ENCODE measurements at regions not wholly inside any gene's neighbourhood (a gene's known extent, or its start where the extent isn't known, plus 50 kb on each side); places are given as distances from the start of the nearest gene placed in this dataset.

GRCh38 chr2:157174321-157174720, 83.2 kb upstream of the GALNT5 start:
- DNase-seq (ENCODE audit: low read depth in 4 of 4, low spot score in 3 of 4), result no peak

- DNase-seq (ENCODE audit: low read depth in 4 of 4, low spot score in 3 of 4), result no peak
Observed at GRCh38 chr2:157176602-157177001, 80.9 kb upstream of the GALNT5 start.

GRCh38 chr2:157178874-157179273, 78.6 kb upstream of the GALNT5 start:
- no peak for DNase-seq (ENCODE audit: low read depth in 4 of 4, low spot score in 3 of 4)

- no peak for DNase-seq (ENCODE audit: low read depth in 4 of 4, low spot score in 3 of 4)
Observed at GRCh38 chr2:157179324-157180105, 78.0 kb upstream of the GALNT5 start.

GRCh38 chr2:157180359-157180758, 77.1 kb upstream of the GALNT5 start:
- no peak for DNase-seq (ENCODE audit: low read depth in 4 of 4, low spot score in 3 of 4)

GRCh38 chr2:157181234-157181633, 76.3 kb upstream of the GALNT5 start:
- DNase-seq (ENCODE audit: low read depth in 4 of 4, low spot score in 3 of 4), result no peak

GRCh38 chr2:157182204-157182709, 75.2 kb upstream of the GALNT5 start:
- DNase-seq (ENCODE audit: low read depth in 4 of 4, low spot score in 3 of 4), result no peak

- DNase-seq (ENCODE audit: low read depth in 4 of 4, low spot score in 3 of 4), result no peak
Observed at GRCh38 chr2:157182834-157183396, 74.6 kb upstream of the GALNT5 start.

- no peak for DNase-seq (ENCODE audit: low read depth in 4 of 4, low spot score in 3 of 4)
Observed at GRCh38 chr2:157184161-157184895, 73.2 kb upstream of the GALNT5 start.

GRCh38 chr2:157185476-157186227, 71.9 kb upstream of the GALNT5 start:
- DNase-seq (ENCODE audit: low read depth in 4 of 4, low spot score in 3 of 4), result no peak

- DNase-seq (ENCODE audit: low read depth in 4 of 4, low spot score in 3 of 4), result no peak
Observed at GRCh38 chr2:157190151-157190550, 67.4 kb upstream of the GALNT5 start.

- DNase-seq (ENCODE audit: low read depth in 4 of 4, low spot score in 3 of 4), result no peak
Observed at GRCh38 chr2:157191186-157191585, 66.3 kb upstream of the GALNT5 start.

- no peak for DNase-seq (ENCODE audit: low read depth in 4 of 4, low spot score in 3 of 4)
Observed at GRCh38 chr2:157192445-157193423, 64.8 kb upstream of the GALNT5 start.

- DNase-seq (ENCODE audit: low read depth in 4 of 4, low spot score in 3 of 4), result no peak
Observed at GRCh38 chr2:157193461-157193860, 64.0 kb upstream of the GALNT5 start.

GRCh38 chr2:157194097-157194688, 63.3 kb upstream of the GALNT5 start:
- peak; percentile 6 to 20 (median 10) for DNase-seq (ENCODE audit: low read depth in 4 of 4, low spot score in 3 of 4)

GRCh38 chr2:157194844-157195243, 62.7 kb upstream of the GALNT5 start:
- no peak for DNase-seq (ENCODE audit: low read depth in 4 of 4, low spot score in 3 of 4)

- DNase-seq (ENCODE audit: low read depth in 4 of 4, low spot score in 3 of 4), result no peak
Observed at GRCh38 chr2:157196956-157197355, 60.5 kb upstream of the GALNT5 start.

- no peak for DNase-seq (ENCODE audit: low read depth in 4 of 4, low spot score in 3 of 4)
Observed at GRCh38 chr2:157197848-157198247, 59.7 kb upstream of the GALNT5 start.

- no peak for DNase-seq (ENCODE audit: low read depth in 4 of 4, low spot score in 3 of 4)
Observed at GRCh38 chr2:157203651-157204050, 53.9 kb upstream of the GALNT5 start.
